Islet of Langerhans (tissue), 1 donor: ENCODE measurements at regions not wholly inside any gene's neighbourhood (a gene's known extent, or its start where the extent isn't known, plus 50 kb on each side); places are given as distances from the start of the nearest gene placed in this dataset.
A peak's percentile ranks its signal among the peaks of the same experiment; 100 is the strongest.

Source experiments
- FAIRE-seq: peaks from one replicate; lab custom pipeline; 2011; peaks lifted over from hg19 to GRCh38; lab: Jason Lieb, UNC

- FAIRE-seq = no peak
Measured at GRCh38 chr2:6355886-6356761, 509.6 kb downstream of the CMPK2 start.

GRCh38 chr2:6358546-6358945, 507.2 kb downstream of the CMPK2 start:
- FAIRE-seq = no peak

- no peak for FAIRE-seq
Measured at GRCh38 chr2:6358985-6359384, 506.7 kb downstream of the CMPK2 start.

GRCh38 chr2:6359964-6360363, 505.7 kb downstream of the CMPK2 start:
- FAIRE-seq = no peak

GRCh38 chr2:6362671-6363450, 502.8 kb downstream of the CMPK2 start:
- no peak for FAIRE-seq

- FAIRE-seq = no peak
Measured at GRCh38 chr2:6368281-6368680, 497.4 kb downstream of the CMPK2 start.

- FAIRE-seq = no peak
Measured at GRCh38 chr2:6369266-6369665, 496.4 kb downstream of the CMPK2 start.

- no peak for FAIRE-seq
Measured at GRCh38 chr2:6370753-6371551, 494.8 kb downstream of the CMPK2 start.

GRCh38 chr2:6372317-6372901, 493.3 kb downstream of the CMPK2 start:
- FAIRE-seq = no peak

GRCh38 chr2:6381326-6381725, 484.4 kb downstream of the CMPK2 start:
- FAIRE-seq = no peak

GRCh38 chr2:6384341-6384740, 481.4 kb downstream of the CMPK2 start:
- FAIRE-seq = no peak

GRCh38 chr2:6392354-6392753, 473.4 kb downstream of the CMPK2 start:
- no peak for FAIRE-seq

- no peak for FAIRE-seq
Measured at GRCh38 chr2:6392966-6393365, 472.7 kb downstream of the CMPK2 start.

- no peak for FAIRE-seq
Measured at GRCh38 chr2:6393819-6394218, 471.9 kb downstream of the CMPK2 start.

GRCh38 chr2:6394276-6394675, 471.4 kb downstream of the CMPK2 start:
- FAIRE-seq = no peak

- FAIRE-seq = no peak
Measured at GRCh38 chr2:6398421-6398820, 467.3 kb downstream of the CMPK2 start.

- no peak for FAIRE-seq
Measured at GRCh38 chr2:6401301-6401700, 464.4 kb downstream of the CMPK2 start.

- no peak for FAIRE-seq
Measured at GRCh38 chr2:6408057-6408456, 457.6 kb downstream of the CMPK2 start.

- peak; percentile 97 for FAIRE-seq
Measured at GRCh38 chr2:6410313-6410712, 455.4 kb downstream of the CMPK2 start.

GRCh38 chr2:6412533-6413091, 453.1 kb downstream of the CMPK2 start:
- FAIRE-seq = no peak

- FAIRE-seq = no peak
Measured at GRCh38 chr2:6417050-6417449, 448.7 kb downstream of the CMPK2 start.

- no peak for FAIRE-seq
Measured at GRCh38 chr2:6418291-6418690, 447.4 kb downstream of the CMPK2 start.
